Breast epithelium (tissue), 3 donors: ENCODE measurements at regions not wholly inside any gene's neighbourhood (a gene's known extent, or its start where the extent isn't known, plus 50 kb on each side); places are given as distances from the start of the nearest gene placed in this dataset.

Source experiments
- CTCF ChIP-seq, 3 donors: fragments of 450-650 bp; IDR thresholded peaks; one replicate each; pipeline ENCODE4 v1.5.1; 2016 to 2017; ENCODE audit warnings: antibody characterized with exemption in 3 of 3, mild to moderate bottlenecking in 3 of 3, moderate library complexity in 3 of 3
- POLR2AphosphoS5 ChIP-seq, 3 donors: sonication (generic); formaldehyde crosslinking; IDR thresholded peaks; one replicate each; pipeline ENCODE4 v1.6.1; 2017; ENCODE audit warnings: antibody characterized with exemption in 3 of 3

GRCh38 chr9:30507166-30507565 lies 1877.3 kb upstream of the ACO1 start:
- TF ChIP-seq CTCF (IDR thresholded peaks at IDR 0.05) (no peak), POLR2AphosphoS5 (IDR thresholded peaks at IDR 0.05) (no peak)
